ENCODE measurements at regions not wholly inside any gene's neighbourhood (a gene's known extent, or its start where the extent isn't known, plus 50 kb on each side); places are given as distances from the start of the nearest gene placed in this dataset.

DNA sequence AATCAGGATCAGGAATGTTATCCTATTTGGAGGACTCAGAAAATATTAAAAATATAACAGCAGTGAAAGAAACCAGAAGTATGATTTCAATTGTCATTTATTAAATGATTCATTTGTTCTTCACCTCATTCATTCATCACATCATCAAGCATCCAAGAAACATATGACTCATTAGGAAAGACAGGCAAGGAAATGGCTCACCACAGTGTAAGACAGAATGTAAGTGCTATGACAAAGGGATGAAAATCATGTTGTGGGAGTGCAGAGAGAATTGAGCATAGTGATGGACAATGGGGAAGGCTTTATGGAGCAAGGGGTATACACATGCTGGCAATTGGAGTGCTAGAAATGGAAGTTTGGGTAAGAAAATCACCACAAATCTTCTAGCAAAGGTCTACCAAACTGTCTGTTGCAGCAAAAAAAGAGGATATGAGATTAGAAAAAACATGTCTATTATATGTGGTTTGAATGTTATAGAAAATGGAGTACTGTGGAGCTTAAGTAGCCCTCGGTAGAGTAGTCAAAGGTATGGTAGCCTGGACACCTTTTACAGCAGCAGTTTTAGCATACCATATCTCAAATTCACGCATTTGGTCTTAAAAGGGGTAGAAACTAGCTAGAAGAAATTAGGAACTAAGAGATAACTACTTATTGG is 111.1 kb upstream of the GPR149 start:
- DNase-seq: no peak

DNA sequence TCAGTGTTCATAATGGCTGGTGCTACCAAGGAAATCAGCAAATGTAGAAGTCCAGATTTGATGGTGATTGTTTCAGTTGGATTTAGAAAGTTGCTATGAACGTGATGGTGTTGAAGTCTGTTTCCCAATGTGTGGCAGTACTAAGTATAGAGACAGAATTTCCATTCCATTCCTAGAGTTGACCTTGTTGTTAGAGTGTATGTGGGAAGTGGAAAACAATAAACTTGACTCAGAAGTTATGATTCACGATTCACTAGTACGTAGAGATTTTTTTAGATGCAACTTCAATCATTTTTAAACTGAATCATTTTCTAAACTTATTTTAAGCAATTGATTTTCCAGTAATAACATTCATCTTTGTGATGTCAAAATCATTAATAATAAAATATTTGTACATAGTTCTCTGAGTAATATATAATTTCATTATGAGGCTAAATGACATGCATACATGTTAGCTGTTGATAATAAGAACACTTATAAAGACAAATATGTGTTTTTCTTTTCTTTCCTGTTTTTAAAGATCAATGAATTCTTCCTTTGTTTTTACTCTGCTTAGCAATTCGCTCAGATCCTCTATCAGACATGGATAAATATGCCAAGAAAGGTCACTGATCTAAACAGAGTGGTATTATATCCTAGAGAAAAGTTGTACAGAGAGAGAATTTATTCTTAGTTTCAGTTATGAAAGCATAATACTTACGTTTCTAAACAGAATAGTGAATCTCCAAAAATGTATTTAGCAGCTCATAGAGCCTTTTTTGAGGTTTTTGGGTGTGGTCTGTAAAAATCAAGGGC is 108.8 kb upstream of the GPR149 start:
- DNase-seq: no peak

DNA sequence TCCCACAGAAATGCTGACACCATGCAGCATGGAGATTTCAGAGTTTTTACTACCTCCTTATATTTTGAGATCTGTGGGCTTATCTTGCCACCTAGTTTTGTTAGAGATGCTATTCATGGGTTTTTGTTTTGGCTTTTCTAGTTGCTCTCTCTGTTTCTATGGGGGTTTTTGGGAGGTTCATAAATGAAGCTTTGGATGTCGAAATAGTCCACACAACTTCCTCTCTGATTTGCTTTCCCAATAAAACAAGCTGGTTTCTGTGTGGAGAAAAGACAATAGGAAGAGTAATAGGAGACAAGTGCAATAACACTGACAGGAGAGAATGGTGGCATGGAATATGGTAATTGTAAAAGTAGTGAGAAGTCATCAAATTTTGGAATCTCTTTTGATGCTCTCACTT is 106.8 kb upstream of the GPR149 start:
- no peak for DNase-seq

DNA sequence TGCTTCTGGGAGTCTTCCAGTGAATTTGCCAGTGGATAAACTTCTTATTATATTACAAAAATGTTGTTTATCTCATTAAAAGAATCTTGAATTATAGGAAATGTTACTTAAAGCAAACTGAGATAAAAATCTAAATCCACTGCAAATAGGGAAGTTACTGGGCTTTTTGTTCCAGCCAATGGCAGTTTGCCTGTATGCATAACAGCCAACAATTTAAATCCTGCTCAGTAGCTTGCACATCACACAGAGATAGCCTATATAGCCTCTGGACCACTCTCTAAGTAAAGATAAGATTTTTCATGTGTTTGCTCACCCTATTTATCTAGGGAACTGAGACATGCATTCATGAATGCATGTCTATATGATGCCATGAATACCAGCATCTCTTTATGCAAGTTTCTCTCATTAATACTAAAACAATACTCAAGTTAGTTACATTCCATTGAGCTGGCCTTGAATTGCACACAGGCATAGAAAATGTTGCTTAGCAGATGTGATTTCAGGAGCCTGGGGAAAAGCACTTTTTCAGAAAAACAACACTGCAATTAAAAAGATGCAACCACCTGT is 92.1 kb upstream of the GPR149 start:
- no peak for DNase-seq

DNA sequence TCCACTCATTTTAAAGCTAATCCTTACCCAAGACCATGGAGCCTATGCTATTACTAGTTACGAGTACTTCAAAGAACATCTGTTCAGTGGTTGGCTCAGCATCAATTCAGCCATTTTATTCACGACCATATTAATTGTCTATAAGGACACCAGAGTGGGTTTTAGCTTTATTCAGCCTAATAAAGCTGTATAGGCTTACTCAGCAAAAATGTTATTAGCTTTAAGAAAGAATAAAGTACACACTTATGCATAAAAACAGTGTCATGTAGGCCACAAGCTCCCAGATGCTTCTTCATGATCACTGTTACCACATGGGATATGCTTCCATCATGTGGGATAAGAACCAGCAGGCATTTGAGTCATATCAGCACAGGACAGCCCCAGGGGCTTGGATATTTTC is 87.4 kb upstream of the GPR149 start:
- DNase-seq: no peak

DNA sequence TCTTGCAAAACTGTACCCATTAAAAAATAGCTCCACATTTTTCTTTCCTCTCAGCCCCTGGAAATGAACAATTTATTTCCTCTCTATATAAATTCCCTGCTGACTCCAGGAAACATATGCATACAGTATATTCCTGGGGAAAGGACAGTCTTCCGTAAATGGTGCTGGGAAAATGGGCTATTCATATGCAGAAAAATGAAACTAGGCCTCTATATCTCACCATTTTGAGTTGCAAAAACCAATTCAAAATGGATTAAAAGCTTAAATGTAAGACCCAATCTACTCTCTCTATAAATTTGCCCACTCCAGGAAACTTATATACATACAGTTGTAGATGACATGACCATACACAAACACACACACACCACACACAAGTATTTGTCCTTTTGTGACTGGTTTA is 85.9 kb upstream of the GPR149 start:
- DNase-seq: no peak

DNA sequence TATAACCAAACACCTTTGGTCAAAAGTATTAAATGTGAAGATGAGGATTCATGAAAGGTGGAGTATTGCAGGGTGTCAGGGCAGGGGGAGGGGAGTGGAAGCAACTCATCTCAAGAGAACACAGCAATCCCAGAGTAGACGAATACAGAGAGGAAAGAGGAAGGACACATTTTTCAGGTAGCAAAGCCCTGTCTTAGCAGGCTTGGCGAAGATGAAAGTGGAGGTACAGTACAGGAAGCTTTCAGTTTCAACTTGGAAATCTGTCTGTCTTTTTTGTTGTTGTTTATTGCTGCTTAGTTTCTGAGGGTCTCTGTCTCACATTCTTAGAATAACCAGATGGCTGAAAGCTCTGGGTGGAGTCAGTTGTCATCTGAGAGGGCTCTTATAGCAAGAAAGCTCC is 80.8 kb upstream of the GPR149 start:
- DNase-seq: no peak

DNA sequence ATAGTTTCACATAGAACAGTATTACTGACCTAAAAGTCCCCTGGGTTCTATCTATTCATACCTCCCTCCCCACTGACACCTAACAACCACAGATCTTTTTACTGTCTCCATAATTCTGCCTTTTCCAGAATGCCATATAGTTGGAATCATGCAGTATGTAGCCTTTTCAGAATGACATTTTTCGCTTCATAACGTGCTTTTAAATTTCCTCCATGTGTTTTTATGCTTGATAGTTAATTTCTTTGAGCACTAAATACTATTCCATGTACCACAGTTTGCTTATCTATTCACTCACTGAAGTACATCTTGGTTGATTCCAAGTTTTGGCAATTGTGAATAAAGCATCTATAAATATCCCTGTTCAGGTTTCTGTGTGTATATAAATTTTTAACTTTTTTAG is 77.7 kb upstream of the GPR149 start:
- no peak for DNase-seq

DNA sequence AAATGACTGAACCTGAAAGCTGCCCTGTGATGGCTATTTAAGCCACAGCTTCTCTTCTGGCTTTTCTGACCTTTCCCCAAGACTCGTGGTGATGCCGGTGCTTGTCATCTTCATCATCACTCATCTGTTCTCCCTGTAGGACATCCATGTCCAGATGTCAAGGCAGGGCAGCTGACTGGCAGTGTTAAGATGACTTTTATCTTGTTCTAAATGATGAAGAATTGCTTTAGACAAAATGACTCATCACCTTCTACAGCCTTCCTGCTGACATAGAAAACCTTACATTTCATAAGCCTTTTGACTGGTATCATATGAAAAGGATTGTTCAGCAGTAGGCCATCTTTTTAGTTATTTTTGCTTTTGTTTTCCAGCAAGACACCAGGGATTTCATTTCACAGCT is 67.0 kb upstream of the GPR149 start:
- DNase-seq: no peak

DNA sequence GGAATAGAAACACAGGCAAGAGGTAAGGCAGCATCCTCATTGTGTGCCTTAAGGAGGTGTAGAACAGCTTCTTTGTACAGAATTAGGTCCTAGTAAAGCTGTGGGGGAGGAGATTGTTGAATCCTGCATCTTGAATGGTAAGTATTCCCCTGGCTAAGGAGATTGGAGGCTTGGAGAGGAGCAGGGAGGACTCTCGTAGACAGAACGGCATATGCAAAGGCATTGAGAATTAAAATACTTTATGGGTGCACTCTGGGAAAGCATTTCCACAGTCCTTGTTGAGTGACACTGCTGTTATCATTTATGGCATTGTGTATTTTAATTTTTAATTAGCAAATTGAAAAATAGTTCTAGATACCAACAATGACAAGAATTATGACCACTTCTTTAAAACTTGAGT is 66.5 kb upstream of the GPR149 start:
- DNase-seq: no peak

DNA sequence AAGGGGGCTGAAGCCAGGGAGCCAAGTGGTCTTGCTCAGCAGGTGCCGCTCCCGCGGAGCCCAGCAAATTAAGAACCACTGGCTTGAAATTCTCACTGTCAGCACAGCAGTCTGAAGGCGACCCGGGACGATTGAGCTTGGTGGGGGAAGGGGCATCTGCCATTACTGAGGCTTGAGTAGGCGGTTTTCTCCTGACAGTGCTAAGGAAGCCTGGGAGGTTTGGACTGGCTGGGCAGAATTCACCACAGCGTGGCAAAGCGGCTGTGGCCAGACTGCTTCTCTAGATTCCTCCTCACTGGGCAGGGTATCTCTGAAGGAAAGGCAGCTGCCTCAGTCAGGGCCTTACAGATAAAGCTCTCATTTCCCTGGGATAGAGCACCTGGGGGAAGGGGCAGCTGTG is 57.0 kb upstream of the GPR149 start:
- DNase-seq: no peak

DNA sequence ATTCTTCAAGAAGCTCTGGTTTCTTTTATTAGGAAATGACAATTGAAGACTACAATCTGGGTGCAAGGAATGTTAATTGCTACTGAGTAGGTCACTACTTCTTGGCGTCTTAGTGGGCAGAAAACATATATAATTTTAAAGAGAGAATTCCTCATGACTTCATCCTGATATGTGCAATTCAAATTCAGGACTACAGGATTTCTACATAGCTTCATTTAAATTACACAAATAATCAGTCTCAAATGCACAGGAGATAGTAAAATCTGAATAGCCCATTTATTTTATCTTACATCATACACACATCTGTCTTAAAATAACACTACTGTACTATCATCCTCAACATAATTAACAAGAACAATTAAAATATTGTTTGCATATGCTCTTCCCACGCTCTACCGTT is 52.5 kb upstream of the GPR149 start:
- no peak for DNase-seq

DNA sequence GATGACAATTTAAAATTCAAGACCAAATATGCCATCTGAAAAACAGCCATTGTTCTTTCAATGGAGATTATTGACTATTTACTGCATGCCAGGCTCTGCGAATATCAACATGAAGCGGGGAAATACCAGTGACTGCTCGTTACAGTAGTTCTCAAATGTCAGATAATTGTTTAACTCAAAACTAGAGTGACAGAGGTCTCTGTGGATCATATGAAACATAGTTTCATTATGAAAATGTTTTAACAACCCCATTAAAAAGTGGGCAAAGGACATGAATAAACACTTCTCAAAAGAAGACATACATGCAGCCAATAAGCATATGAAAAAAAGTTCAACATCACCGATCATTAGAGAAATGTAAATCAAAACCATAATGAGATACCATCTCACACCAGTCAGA is 50.0 kb upstream of the GPR149 start:
- no peak for DNase-seq
